PC-9 (cell line): ENCODE measurements at regions not wholly inside any gene's neighbourhood (a gene's known extent, or its start where the extent isn't known, plus 50 kb on each side); places are given as distances from the start of the nearest gene placed in this dataset.

Experiments used
- BruUV-seq: library from RNA; stranded (reverse); fragments of 400-500 nt; replicated peaks from 2 replicates; lab custom pipeline; 2021; lab: Mats Ljungman, UMichigan
- CTCF ChIA-PET: fragments of 300-600 bp; sonication (Branson Sonifier 250); formaldehyde crosslinking; loops from one replicate; lab custom pipeline; 2022; ENCODE audit warnings: antibody characterized with exemption; lab: Charles Lee
- POLR2A ChIA-PET: fragments of 300-600 bp; sonication (Branson Sonifier 250); formaldehyde crosslinking; loops from one replicate; lab custom pipeline; 2022; ENCODE audit warnings: antibody characterized with exemption; ENCODE audit not compliant: unreplicated experiment; lab: Charles Lee
- DNase-seq, 2 experiments: peaks; one replicate each; pipeline versions ENCODE4 v3.0.0 to v3.0.0-alpha.2; 2015 to 2022; ENCODE audit warnings: mixed read lengths in 1 of 2
- H2AFZ ChIP-seq: fragments of 200-600 bp; sonication (generic); 2 replicates; pipeline ENCODE4 v1.8.1; 2017; ENCODE audit warnings: antibody characterized with exemption
- H3F3A ChIP-seq: fragments of 200-600 bp; sonication (generic); 2 replicates; pipeline ENCODE4 v1.8.1; 2017; ENCODE audit warnings: antibody characterized with exemption, mild to moderate bottlenecking, low read depth; ENCODE audit not compliant: insufficient read depth
- H3K27ac ChIP-seq: fragments of 200-600 bp; sonication (generic); 2 replicates; pipeline ENCODE4 v1.6.1; 2016; ENCODE audit warnings: mixed run types
- H3K27me3 ChIP-seq: fragments of 200-600 bp; sonication (generic); 2 replicates; pipeline ENCODE4 v1.6.1; 2016; ENCODE audit warnings: low read depth, mixed run types; ENCODE audit not compliant: insufficient read depth
- H3K36me3 ChIP-seq: fragments of 200-600 bp; sonication (generic); 2 replicates; pipeline ENCODE4 v1.6.1; 2016; ENCODE audit warnings: low read depth, mixed run types
- H3K4me1 ChIP-seq: fragments of 200-600 bp; sonication (generic); replicated peaks from 2 replicates; pipeline ENCODE4 v1.6.1; 2016; ENCODE audit warnings: mixed run types; ENCODE audit not compliant: insufficient read depth
- H3K4me2 ChIP-seq: fragments of 200-600 bp; sonication (generic); 2 replicates; pipeline ENCODE4 v1.6.1; 2017; ENCODE audit warnings: mixed run types
- H3K4me3 ChIP-seq: fragments of 200-600 bp; sonication (generic); 2 replicates; pipeline ENCODE4 v1.6.1; 2016; ENCODE audit warnings: mixed run types
- H3K79me2 ChIP-seq: fragments of 200-600 bp; sonication (generic); 2 replicates; pipeline ENCODE4 v1.6.1; 2017; ENCODE audit warnings: low read depth, mixed run types
- H3K9me2 ChIP-seq: fragments of 200-600 bp; sonication (generic); 2 replicates; pipeline ENCODE4 v1.8.1; 2017; ENCODE audit warnings: mild to moderate bottlenecking; ENCODE audit not compliant: insufficient read depth
- H3K9me3 ChIP-seq: fragments of 200-600 bp; sonication (generic); 2 replicates; pipeline ENCODE4 v1.8.1; 2016; ENCODE audit warnings: low read depth; ENCODE audit not compliant: insufficient read depth
- H4K20me1 ChIP-seq: fragments of 200-600 bp; sonication (generic); 2 replicates; pipeline ENCODE4 v1.8.1; 2017; ENCODE audit not compliant: insufficient read depth
- EZH2 ChIP-seq: fragments of 200-600 bp; sonication (generic); IDR thresholded peaks from 2 replicates; pipeline ENCODE4 v1.8.0; 2017; ENCODE audit warnings: antibody characterized with exemption, low read depth
- intact Hi-C: fragments of 100-400 bp; cut with micrococcal nuclease; formaldehyde crosslinking; loops from one replicate; pipeline ENCODE4 v1.10.0; 2022; ENCODE audit not compliant: unreplicated experiment
- TF ChIP-seq, protein P1 (sequence below): fragments of 200-600 bp; sonication (generic); conservative IDR thresholded peaks from 2 replicates; pipeline ENCODE4 v1.6.1; 2017; ENCODE audit warnings: mixed run types, antibody characterized with exemption, mild to moderate bottlenecking, moderate library complexity

DNA sequence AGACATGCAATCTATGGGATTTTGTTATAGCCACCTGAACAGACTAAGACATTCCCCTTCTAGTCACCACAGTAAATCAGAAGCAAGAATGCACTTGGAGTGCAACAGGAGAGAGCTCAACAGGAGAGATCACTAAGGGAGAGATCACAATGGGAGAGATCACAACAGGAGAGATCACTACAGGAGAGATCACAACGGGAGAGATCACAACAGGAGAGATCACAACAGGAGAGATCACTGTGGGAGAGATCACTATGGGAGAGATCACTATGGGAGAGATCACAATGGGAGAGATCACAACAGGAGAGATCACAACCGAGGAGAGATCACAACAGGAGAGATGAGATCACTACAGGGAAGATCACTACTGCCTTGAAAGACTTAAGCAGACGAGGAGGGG lies 238.5 kb upstream of the PITRM1 start:
- H3K9me2 ChIP-seq, result no peaks in the 10 kb centered on the region
- H3K4me2 ChIP-seq, result no peak overlapping the region
- no peaks in the 10 kb centered on the region for H3K27me3 ChIP-seq
- no peaks in the 10 kb centered on the region for H3K4me1 ChIP-seq
- H3K4me3 ChIP-seq, result no peak overlapping the region
- no peaks in the 10 kb centered on the region for H3F3A ChIP-seq
- ChIA-PET CTCF (no interaction called here), POLR2A (no interaction called here)
- DNase-seq, result no peak
- no peaks in the 10 kb centered on the region for H4K20me1 ChIP-seq
- H3K36me3 ChIP-seq, result no peaks in the 10 kb centered on the region
- no TSS peak for BruUV-seq
- H3K27ac ChIP-seq, result no peak overlapping the region
- no peak overlapping the region for H2AFZ ChIP-seq
- H3K9me3 ChIP-seq, result no peaks in the 10 kb centered on the region
- no peaks in the 10 kb centered on the region for H3K79me2 ChIP-seq
- TF ChIP-seq, protein P1, sequence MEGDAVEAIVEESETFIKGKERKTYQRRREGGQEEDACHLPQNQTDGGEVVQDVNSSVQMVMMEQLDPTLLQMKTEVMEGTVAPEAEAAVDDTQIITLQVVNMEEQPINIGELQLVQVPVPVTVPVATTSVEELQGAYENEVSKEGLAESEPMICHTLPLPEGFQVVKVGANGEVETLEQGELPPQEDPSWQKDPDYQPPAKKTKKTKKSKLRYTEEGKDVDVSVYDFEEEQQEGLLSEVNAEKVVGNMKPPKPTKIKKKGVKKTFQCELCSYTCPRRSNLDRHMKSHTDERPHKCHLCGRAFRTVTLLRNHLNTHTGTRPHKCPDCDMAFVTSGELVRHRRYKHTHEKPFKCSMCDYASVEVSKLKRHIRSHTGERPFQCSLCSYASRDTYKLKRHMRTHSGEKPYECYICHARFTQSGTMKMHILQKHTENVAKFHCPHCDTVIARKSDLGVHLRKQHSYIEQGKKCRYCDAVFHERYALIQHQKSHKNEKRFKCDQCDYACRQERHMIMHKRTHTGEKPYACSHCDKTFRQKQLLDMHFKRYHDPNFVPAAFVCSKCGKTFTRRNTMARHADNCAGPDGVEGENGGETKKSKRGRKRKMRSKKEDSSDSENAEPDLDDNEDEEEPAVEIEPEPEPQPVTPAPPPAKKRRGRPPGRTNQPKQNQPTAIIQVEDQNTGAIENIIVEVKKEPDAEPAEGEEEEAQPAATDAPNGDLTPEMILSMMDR, result no peak
- TF ChIP-seq EZH2, result no peak
- intact Hi-C loops, result no loop called here

DNA sequence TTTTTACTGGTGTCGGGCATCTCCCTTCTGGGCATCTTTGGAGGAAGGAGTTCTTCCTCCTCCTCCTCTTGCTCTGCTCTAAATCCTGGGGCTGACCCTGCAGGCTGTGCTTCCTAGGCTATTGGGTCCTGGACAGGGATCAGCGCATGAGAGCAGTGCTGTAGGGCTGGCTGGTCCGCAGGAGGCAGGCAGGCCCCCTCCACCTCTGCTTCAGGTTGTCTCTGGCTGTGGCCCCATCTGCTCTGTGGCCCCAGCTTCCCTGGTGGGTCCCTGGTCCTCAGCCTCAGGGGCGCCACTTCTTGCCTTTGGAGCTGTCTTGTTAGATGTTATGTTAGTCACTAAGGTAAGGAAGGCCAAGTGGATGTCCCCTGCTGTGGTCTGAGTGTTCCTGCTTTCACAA lies 237.3 kb upstream of the PITRM1 start:
- Histone ChIP-seq H3K9me2 (no peaks in the 10 kb centered on the region), H3K9me3 (no peaks in the 10 kb centered on the region), H3K27me3 (no peaks in the 10 kb centered on the region), H3K79me2 (no peaks in the 10 kb centered on the region), H2AFZ (no peak overlapping the region), H3K4me3 (no peak overlapping the region), H3F3A (no peaks in the 10 kb centered on the region), H3K36me3 (no peaks in the 10 kb centered on the region), H4K20me1 (no peaks in the 10 kb centered on the region), H3K4me2 (no peak overlapping the region), H3K27ac (no peak overlapping the region), H3K4me1 (no peaks in the 10 kb centered on the region)
- intact Hi-C loops, result no loop called here
- TF ChIP-seq, protein P1, result no peak
- no peak for TF ChIP-seq EZH2
- no peak for DNase-seq
- ChIA-PET CTCF (no interaction called here), POLR2A (interaction anchor here (0.6 kb wide), 1 partner anchor 1121 kb away, joined by 3 read pairs; no protein-coding TSS in a partner anchor)
- BruUV-seq, result no TSS peak

DNA sequence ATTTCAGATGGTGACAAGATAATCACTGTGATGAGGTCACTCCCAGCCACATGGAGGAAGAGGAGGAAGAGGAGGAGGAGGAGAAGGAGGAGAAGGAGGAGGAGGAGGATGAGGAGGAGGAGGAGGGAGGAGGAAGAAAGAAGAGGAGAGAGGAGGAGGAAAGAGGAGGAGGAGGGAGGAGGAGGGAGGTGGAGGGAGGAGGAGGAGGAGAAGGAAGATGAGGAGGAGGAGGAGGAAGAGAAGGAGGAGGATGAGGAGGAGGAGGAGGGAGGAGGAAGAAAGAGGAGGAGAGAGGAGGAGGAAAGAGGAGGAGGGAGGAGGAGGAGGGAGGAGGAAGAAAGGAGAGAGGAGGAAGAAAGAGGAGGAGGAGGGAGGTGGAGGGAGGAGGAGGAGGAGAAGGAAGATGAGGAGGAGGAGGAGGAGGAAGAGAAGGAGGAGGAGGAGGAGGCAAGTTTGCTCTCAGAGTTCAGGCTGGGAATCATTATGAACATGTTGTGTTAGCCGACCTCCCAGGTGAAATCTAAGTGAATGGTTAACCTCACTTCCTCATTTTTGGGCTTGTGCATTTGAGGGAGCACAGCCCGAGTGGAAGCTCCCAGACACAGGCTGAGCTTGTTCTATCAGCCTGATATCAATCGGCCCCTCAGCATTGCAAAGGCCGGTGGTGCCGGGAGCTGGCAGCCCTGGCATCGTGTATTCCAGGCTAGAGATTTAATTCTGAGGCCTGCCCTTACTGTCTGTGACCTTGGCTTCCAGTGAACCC lies 236.2 kb upstream of the PITRM1 start:
- H3K36me3 ChIP-seq, result no peaks in the 10 kb centered on the region
- no peak overlapping the region for H2AFZ ChIP-seq
- intact Hi-C loops, result no loop called here
- no peaks in the 10 kb centered on the region for H3K27me3 ChIP-seq
- TF ChIP-seq EZH2, result no peak
- TF ChIP-seq, protein P1, result no peak
- H3K4me1 ChIP-seq, result no peaks in the 10 kb centered on the region
- BruUV-seq, result no TSS peak
- no peak overlapping the region for H3K4me2 ChIP-seq
- H3K79me2 ChIP-seq, result no peaks in the 10 kb centered on the region
- no peaks in the 10 kb centered on the region for H3K9me3 ChIP-seq
- no peaks in the 10 kb centered on the region for H4K20me1 ChIP-seq
- no peak overlapping the region for H3K4me3 ChIP-seq
- CTCF ChIA-PET, result no interaction called here
- DNase-seq, result no peak
- no peaks in the 10 kb centered on the region for H3K9me2 ChIP-seq
- POLR2A ChIA-PET, result interaction anchor here (0.6 kb wide), 2 partner anchors 181 to 220 kb away, joined by 4 read pairs; no protein-coding TSS in a partner anchor
- H3F3A ChIP-seq, result no peaks in the 10 kb centered on the region
- no peak overlapping the region for H3K27ac ChIP-seq
